ENCODE measurements at regions not wholly inside any gene's neighbourhood (a gene's known extent, or its start where the extent isn't known, plus 50 kb on each side); places are given as distances from the start of the nearest gene placed in this dataset.

- TF ChIP-seq, protein P1, sequence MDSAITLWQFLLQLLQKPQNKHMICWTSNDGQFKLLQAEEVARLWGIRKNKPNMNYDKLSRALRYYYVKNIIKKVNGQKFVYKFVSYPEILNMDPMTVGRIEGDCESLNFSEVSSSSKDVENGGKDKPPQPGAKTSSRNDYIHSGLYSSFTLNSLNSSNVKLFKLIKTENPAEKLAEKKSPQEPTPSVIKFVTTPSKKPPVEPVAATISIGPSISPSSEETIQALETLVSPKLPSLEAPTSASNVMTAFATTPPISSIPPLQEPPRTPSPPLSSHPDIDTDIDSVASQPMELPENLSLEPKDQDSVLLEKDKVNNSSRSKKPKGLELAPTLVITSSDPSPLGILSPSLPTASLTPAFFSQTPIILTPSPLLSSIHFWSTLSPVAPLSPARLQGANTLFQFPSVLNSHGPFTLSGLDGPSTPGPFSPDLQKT (CRISPR knock-in tag; IDR thresholded peaks at IDR 0.05; ENCODE audit: borderline replicate concordance): no peak
- TF ChIP-seq FOSL2 (CRISPR knock-in tag; IDR thresholded peaks at IDR 0.05): peak; percentile 99
- TF ChIP-seq TARDBP (CRISPR knock-in tag; IDR thresholded peaks at IDR 0.05): peak; percentile 37; the same call in 1 of the 2 replicates
- TF ChIP-seq, protein P2, sequence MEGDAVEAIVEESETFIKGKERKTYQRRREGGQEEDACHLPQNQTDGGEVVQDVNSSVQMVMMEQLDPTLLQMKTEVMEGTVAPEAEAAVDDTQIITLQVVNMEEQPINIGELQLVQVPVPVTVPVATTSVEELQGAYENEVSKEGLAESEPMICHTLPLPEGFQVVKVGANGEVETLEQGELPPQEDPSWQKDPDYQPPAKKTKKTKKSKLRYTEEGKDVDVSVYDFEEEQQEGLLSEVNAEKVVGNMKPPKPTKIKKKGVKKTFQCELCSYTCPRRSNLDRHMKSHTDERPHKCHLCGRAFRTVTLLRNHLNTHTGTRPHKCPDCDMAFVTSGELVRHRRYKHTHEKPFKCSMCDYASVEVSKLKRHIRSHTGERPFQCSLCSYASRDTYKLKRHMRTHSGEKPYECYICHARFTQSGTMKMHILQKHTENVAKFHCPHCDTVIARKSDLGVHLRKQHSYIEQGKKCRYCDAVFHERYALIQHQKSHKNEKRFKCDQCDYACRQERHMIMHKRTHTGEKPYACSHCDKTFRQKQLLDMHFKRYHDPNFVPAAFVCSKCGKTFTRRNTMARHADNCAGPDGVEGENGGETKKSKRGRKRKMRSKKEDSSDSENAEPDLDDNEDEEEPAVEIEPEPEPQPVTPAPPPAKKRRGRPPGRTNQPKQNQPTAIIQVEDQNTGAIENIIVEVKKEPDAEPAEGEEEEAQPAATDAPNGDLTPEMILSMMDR (CRISPR knock-in tag; IDR thresholded peaks at IDR 0.05): 0 out of 2 replicates have a peak, but pooled peaks have one; percentile 22
- no peak for TF ChIP-seq SMYD3 (CRISPR knock-in tag; IDR thresholded peaks at IDR 0.05)
- no peak for TF ChIP-seq ISL2 (CRISPR knock-in tag; IDR thresholded peaks at IDR 0.05)
- TF ChIP-seq ZFP41 (CRISPR knock-in tag; IDR thresholded peaks at IDR 0.05; ENCODE audit: borderline replicate concordance): no peak
- no peak for TF ChIP-seq CERS6 (CRISPR knock-in tag; IDR thresholded peaks at IDR 0.05)
- no peak for TF ChIP-seq ZNF768 (CRISPR knock-in tag; IDR thresholded peaks at IDR 0.05)
- TF ChIP-seq EHMT2 (IDR thresholded peaks at IDR 0.05; ENCODE audit: borderline replicate concordance, low read depth, low read length): no peak
- TF ChIP-seq ZBTB38 (CRISPR knock-in tag; IDR thresholded peaks at IDR 0.05): peak; percentile 70
- TF ChIP-seq THRA (CRISPR knock-in tag; IDR thresholded peaks at IDR 0.05; ENCODE audit: borderline replicate concordance): peak; percentile 71; the same call in 1 of the 2 replicates
- TF ChIP-seq SP4 (CRISPR knock-in tag; IDR thresholded peaks at IDR 0.05): 0 out of 2 replicates have a peak, but pooled peaks have one; percentile 9
- TF ChIP-seq DMAP1 (CRISPR knock-in tag; IDR thresholded peaks at IDR 0.05): peak; percentile 51; the same call in 1 of the 2 replicates
- TF ChIP-seq SRF (IDR thresholded peaks at IDR 0.05; ENCODE audit: low read depth, low read length): no peak
- TF ChIP-seq CC2D1A (CRISPR knock-in tag; IDR thresholded peaks at IDR 0.05): no peak
- no peak for TF ChIP-seq ZNF678 (CRISPR knock-in tag; IDR thresholded peaks at IDR 0.05)
- peak; percentile 68 for TF ChIP-seq POLR2G (IDR thresholded peaks at IDR 0.05; ENCODE audit: low read depth, low read length)
- no peak for TF ChIP-seq ELF4 (CRISPR knock-in tag; IDR thresholded peaks at IDR 0.05; ENCODE audit: borderline replicate concordance)
- TF ChIP-seq TFE3 (CRISPR knock-in tag; IDR thresholded peaks at IDR 0.05): peak; percentile 82
- no peak for TF ChIP-seq ZNF160 (CRISPR knock-in tag; IDR thresholded peaks at IDR 0.05)
- TF ChIP-seq ZNF878 (CRISPR knock-in tag; IDR thresholded peaks at IDR 0.05): 0 out of 2 replicates have a peak, but pooled peaks have one; percentile 47
- no peak for TF ChIP-seq ZNF383 (CRISPR knock-in tag; IDR thresholded peaks at IDR 0.05; ENCODE audit: borderline replicate concordance)
- no peak for TF ChIP-seq ZNF430 (CRISPR knock-in tag; IDR thresholded peaks at IDR 0.05)
- TF ChIP-seq ZFX (CRISPR knock-in tag; IDR thresholded peaks at IDR 0.05; ENCODE audit: low read depth): peak; percentile 36; the same call in 1 of the 2 replicates
These were observed 123.7 kb upstream of the CPEB4 start (continued) for GRCh38 chr5:173764332-173765028.

Measured in HepG2 (cell line).